GM13976 (cell line): ENCODE measurements at regions not wholly inside any gene's neighbourhood (a gene's known extent, or its start where the extent isn't known, plus 50 kb on each side); places are given as distances from the start of the nearest gene placed in this dataset.

Experiments
- DNase-seq: peaks from one replicate; pipeline ENCODE4 v3.0.0; 2012; ENCODE audit warnings: low spot score
- CTCF ChIP-seq: IDR thresholded peaks from 2 replicates; pipeline ENCODE4 v1.5.1; 2012; ENCODE audit warnings: borderline replicate concordance, mild to moderate bottlenecking; ENCODE audit not compliant: insufficient read depth; ENCODE audit errors: extremely low read depth, missing control alignments, control extremely low read depth
- in situ Hi-C: fragments of 300-500 bp; cut with MboI; formaldehyde crosslinking; loops from one replicate; pipeline ENCODE4 v1.12.0; 2022; ENCODE audit warnings: low sequenced_read_pairs, mixed read lengths, inconsistent platforms; ENCODE audit not compliant: unreplicated experiment

DNA sequence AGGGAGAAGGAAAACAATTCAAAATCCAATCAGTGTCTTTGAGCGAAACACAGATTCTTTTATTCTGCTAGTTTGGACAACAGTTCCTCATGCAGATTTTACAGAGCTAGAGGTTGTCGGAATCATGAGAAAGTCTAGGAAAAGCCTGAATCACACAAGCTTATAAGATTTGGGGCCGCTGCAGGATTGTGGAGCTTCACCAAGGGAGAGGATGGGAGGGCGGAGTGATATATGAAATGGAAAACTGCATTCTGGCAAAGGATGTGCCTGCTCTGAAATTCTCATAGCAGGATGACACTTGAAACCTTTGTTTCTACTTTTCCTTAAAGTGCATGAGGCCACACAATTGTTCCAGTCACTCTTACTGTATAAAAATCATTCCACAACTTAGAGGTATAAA is 134.3 kb downstream of the OR2K2 start:
- no peak for DNase-seq
- no peak for TF ChIP-seq CTCF
- in situ Hi-C loops: no loop called here

GRCh38 chr9:111193095-111193494 is 136.9 kb downstream of the OR2K2 start:
- TF ChIP-seq CTCF: no peak
- no peak for DNase-seq
- in situ Hi-C loops: no loop called here

DNA sequence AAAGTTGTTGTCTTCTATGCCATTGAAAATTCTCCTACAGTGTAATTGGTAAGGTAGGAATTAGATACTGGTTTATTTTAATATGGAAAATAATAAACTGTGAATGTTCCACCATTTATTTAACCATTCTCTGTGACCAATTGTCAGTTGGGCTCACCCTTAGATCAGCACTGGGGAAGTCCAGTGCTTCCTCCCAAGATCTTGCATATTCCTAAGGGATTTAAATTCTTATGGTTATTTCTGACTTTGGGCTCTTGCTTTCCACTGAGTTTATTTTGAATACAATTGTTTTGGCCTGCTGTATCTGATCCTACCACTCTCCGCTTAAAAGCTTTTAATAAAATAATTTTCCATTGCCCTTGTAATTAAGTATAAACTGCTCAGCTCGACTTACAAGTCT is 137.4 kb downstream of the OR2K2 start:
- no peak for TF ChIP-seq CTCF
- no peak for DNase-seq
- in situ Hi-C loops: no loop called here

GRCh38 chr9:111190347-111190746 is 139.7 kb downstream of the OR2K2 start:
- TF ChIP-seq CTCF: no peak
- in situ Hi-C loops: no loop called here
- no peak for DNase-seq

- TF ChIP-seq CTCF: no peak
- in situ Hi-C loops: no loop called here
- no peak for DNase-seq
These were observed 142.6 kb downstream of the OR2K2 start for GRCh38 chr9:111187376-111187775.

DNA sequence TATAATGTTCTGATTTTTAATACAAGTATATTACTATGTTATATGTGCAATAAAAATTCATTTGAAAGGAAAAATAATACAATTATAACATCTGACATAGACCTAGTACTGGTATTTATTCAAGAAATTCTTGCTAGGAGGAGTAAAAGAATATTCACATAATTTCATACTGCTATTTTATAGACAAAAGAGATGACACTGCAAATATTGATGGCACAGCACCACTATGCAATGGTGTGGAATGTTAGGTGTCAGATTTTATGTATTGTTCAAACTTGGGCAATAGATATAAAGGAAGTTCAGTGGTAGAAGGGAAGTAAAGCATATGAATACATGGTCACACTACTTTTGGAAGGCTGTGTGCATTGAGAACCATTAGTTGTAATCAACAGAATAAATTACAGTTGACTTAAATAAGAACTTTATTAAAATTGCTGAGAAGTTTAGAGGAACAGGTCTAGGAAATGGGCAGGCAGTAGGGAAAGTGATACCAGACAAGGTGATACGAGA is 143.9 kb downstream of the OR2K2 start:
- TF ChIP-seq CTCF: no peak
- in situ Hi-C loops: no loop called here
- no peak for DNase-seq

DNA sequence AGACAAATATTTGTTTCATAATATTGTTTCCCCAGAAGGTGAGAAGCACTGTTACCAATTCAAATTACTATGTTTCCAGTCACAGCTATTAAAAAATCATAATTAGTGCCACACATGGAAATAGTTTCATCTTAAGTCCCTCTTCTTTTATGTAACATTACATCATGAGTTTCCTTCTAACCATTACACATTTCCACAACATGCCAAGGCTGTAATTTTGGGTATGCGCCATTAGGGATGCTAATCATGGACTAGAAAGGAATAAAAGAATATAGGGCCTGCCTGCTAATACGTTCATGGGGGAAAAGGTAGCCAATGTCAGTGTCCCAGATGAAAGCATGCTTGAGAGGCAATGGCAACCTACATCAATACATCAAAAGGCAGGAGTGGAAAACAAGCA is 142.5 kb upstream of the LPAR1 start:
- in situ Hi-C loops: no loop called here
- TF ChIP-seq CTCF: no peak
- no peak for DNase-seq
